KOPT-K1 (cell line): ENCODE measurements at regions not wholly inside any gene's neighbourhood (a gene's known extent, or its start where the extent isn't known, plus 50 kb on each side); places are given as distances from the start of the nearest gene placed in this dataset.

Experiments
- H3K27ac ChIP-seq: fragments of 200-600 bp; sonication (generic); 2 replicates; pipeline ENCODE4 v1.5.1; 2016; ENCODE audit warnings: antibody characterized with exemption, mild to moderate bottlenecking, low read depth, low read length; ENCODE audit not compliant: poor library complexity, severe bottlenecking
- H3K36me3 ChIP-seq: fragments of 200-600 bp; sonication (generic); 2 replicates; pipeline ENCODE4 v1.5.1; 2017; ENCODE audit warnings: antibody characterized with exemption, mild to moderate bottlenecking, low read length, moderate library complexity; ENCODE audit not compliant: insufficient read depth
- H3K9me3 ChIP-seq: fragments of 200-600 bp; sonication (generic); 2 replicates; pipeline ENCODE4 v1.5.1; 2017; ENCODE audit warnings: antibody characterized with exemption, low read length, mild to moderate bottlenecking; ENCODE audit not compliant: insufficient read depth, poor library complexity, severe bottlenecking

GRCh38 chr5:68457285-68457684 lies 241.7 kb downstream of the PIK3R1 start:
- Histone ChIP-seq H3K27ac (no peak overlapping the region), H3K9me3 (peaks cover 5% of the 10 kb centered on the region), H3K36me3 (no peaks in the 10 kb centered on the region)

GRCh38 chr5:68458416-68459021 lies 243.0 kb downstream of the PIK3R1 start:
- no peaks in the 10 kb centered on the region for H3K36me3 ChIP-seq
- peak overlapping the region; percentile 52 for H3K27ac ChIP-seq
- peaks cover 5% of the 10 kb centered on the region for H3K9me3 ChIP-seq

- Histone ChIP-seq H3K27ac (peak overlapping the region; percentile 22), H3K9me3 (no peaks in the 10 kb centered on the region), H3K36me3 (no peaks in the 10 kb centered on the region)
Measured at GRCh38 chr5:68459093-68459809, 243.7 kb downstream of the PIK3R1 start.

GRCh38 chr5:68459810-68460139 lies 244.2 kb downstream of the PIK3R1 start:
- Histone ChIP-seq H3K36me3 (no peaks in the 10 kb centered on the region), H3K27ac (peak overlapping the region; percentile 22), H3K9me3 (no peaks in the 10 kb centered on the region)

- Histone ChIP-seq H3K36me3 (no peaks in the 10 kb centered on the region), H3K27ac (peak overlapping the region; percentile 22), H3K9me3 (no peaks in the 10 kb centered on the region)
Measured at GRCh38 chr5:68460147-68460798, 244.7 kb downstream of the PIK3R1 start.

- Histone ChIP-seq H3K36me3 (no peaks in the 10 kb centered on the region), H3K9me3 (no peaks in the 10 kb centered on the region), H3K27ac (no peak overlapping the region)
Measured at GRCh38 chr5:68463606-68464005, 248.1 kb downstream of the PIK3R1 start.

GRCh38 chr5:68464424-68464823 lies 248.9 kb downstream of the PIK3R1 start:
- Histone ChIP-seq H3K27ac (no peak overlapping the region), H3K36me3 (no peaks in the 10 kb centered on the region), H3K9me3 (no peaks in the 10 kb centered on the region)

GRCh38 chr5:68465133-68465532 lies 249.6 kb downstream of the PIK3R1 start:
- no peaks in the 10 kb centered on the region for H3K36me3 ChIP-seq
- no peaks in the 10 kb centered on the region for H3K9me3 ChIP-seq
- H3K27ac ChIP-seq, result no peak overlapping the region

GRCh38 chr5:68465934-68466551 lies 250.5 kb downstream of the PIK3R1 start:
- no peaks in the 10 kb centered on the region for H3K9me3 ChIP-seq
- no peak overlapping the region for H3K27ac ChIP-seq
- no peaks in the 10 kb centered on the region for H3K36me3 ChIP-seq

- Histone ChIP-seq H3K9me3 (no peaks in the 10 kb centered on the region), H3K36me3 (no peaks in the 10 kb centered on the region), H3K27ac (no peak overlapping the region)
Measured at GRCh38 chr5:68467208-68467607, 251.7 kb downstream of the PIK3R1 start.

- Histone ChIP-seq H3K36me3 (no peaks in the 10 kb centered on the region), H3K9me3 (no peaks in the 10 kb centered on the region), H3K27ac (no peak overlapping the region)
Measured at GRCh38 chr5:68467794-68468193, 252.2 kb downstream of the PIK3R1 start.

- H3K36me3 ChIP-seq, result no peaks in the 10 kb centered on the region
- H3K9me3 ChIP-seq, result no peaks in the 10 kb centered on the region
- no peak overlapping the region for H3K27ac ChIP-seq
Measured at GRCh38 chr5:68468322-68468721, 252.8 kb downstream of the PIK3R1 start.

GRCh38 chr5:68475476-68475983 lies 260.0 kb downstream of the PIK3R1 start:
- no peak overlapping the region for H3K27ac ChIP-seq
- no peaks in the 10 kb centered on the region for H3K9me3 ChIP-seq
- H3K36me3 ChIP-seq, result no peaks in the 10 kb centered on the region

GRCh38 chr5:68476854-68477253 lies 261.3 kb downstream of the PIK3R1 start:
- Histone ChIP-seq H3K36me3 (no peaks in the 10 kb centered on the region), H3K27ac (no peak overlapping the region), H3K9me3 (no peaks in the 10 kb centered on the region)
